Progenitor cell of endocrine pancreas (in vitro differentiated cells): ENCODE measurements at regions not wholly inside any gene's neighbourhood (a gene's known extent, or its start where the extent isn't known, plus 50 kb on each side); places are given as distances from the start of the nearest gene placed in this dataset.

ENCODE experiments used
- DNase-seq: peaks from one replicate; pipeline ENCODE4 v3.0.0; 2021; ENCODE audit warnings: low spot score; ENCODE audit not compliant: unreplicated experiment
- H3K27ac Mint-ChIP-seq: 2 replicates; pipeline ENCODE4 v1.8.0; 2021; ENCODE audit warnings: mild to moderate bottlenecking, moderate library complexity, mixed read lengths
- H3K27me3 Mint-ChIP-seq: 2 replicates; pipeline ENCODE4 v1.8.0; 2021; ENCODE audit warnings: mixed read lengths
- H3K36me3 Mint-ChIP-seq: 2 replicates; pipeline ENCODE4 v1.8.0; 2022; ENCODE audit warnings: mixed read lengths; ENCODE audit not compliant: insufficient read depth
- H3K4me1 Mint-ChIP-seq: 2 replicates; pipeline ENCODE4 v1.8.0; 2021; ENCODE audit warnings: low read depth, mixed read lengths
- H3K4me3 Mint-ChIP-seq: 2 replicates; pipeline ENCODE4 v1.8.0; 2021; ENCODE audit warnings: low read depth, mild to moderate bottlenecking, moderate library complexity, mixed read lengths
- H3K9me3 Mint-ChIP-seq: 2 replicates; pipeline ENCODE4 v1.8.0; 2021; ENCODE audit warnings: low read depth, mixed read lengths
- CTCF ChIP-seq: fragments of 200-600 bp; sonication (generic); IDR thresholded peaks from one replicate; pipeline ENCODE4 v1.5.0; 2021; ENCODE audit warnings: antibody characterized with exemption, mild to moderate bottlenecking; ENCODE audit not compliant: unreplicated experiment

DNA sequence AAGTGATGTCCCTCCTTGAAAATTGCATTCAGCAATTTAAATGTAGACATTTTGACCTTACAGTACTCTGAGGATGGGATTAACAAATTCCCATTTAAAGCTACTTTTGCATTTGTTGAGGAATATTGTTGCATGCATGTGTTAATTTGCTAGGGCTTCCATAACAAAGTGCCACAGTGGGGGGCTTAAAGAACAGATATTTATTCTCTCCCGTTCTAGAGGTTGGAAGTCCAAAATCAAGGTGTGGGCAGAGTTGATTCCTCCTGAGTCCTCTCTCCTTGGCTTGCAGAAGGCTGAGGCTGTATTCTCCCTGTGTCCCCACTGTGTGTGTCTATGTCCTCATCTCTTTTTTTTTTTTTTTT lies 51.8 kb upstream of the CDK20 start:
- no peak overlapping the region for H3K4me3 Mint-ChIP-seq
- H3K36me3 Mint-ChIP-seq, result no peaks in the 10 kb centered on the region
- H3K27ac Mint-ChIP-seq, result no peak overlapping the region
- no peaks in the 10 kb centered on the region for H3K27me3 Mint-ChIP-seq
- DNase-seq, result no peak
- peaks cover 4% of the 10 kb centered on the region for H3K4me1 Mint-ChIP-seq
- no peak for TF ChIP-seq CTCF
- H3K9me3 Mint-ChIP-seq, result no peaks in the 10 kb centered on the region

DNA sequence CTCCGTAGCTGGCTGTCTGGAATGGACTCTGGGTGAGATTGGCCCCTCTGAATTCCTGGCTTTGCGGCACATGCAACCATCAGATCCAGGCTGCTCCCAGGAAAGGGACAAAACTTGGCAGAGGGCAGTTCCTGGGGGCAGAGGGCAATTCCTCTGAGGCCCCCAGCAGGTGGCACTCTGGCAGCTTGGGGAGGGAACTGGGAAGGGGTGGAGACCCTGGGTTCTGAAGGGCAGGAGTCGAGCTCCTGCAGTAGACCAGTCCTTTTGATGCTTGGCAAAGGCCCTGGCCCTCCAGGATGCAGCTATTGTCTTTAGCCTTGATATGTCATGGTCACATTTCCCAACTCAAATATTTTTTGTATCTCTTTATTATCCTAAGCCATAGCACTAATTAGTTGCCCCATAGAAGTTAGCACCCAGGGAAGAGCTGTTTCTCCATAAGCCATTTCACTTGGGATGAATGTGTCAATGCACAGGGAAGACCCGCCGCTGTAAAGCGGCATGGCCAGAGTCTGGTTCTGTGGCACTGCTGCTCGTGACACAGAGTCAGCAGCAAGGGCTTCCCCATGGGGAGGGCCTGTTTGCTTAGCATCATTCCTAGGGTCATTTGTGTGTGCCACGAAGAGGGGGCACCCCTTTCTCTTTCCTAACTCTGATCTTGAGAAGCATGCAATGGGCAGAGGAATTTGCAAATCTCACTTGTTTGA lies 51.2 kb upstream of the CDK20 start:
- H3K36me3 Mint-ChIP-seq, result no peaks in the 10 kb centered on the region
- no peak overlapping the region for H3K27ac Mint-ChIP-seq
- no peaks in the 10 kb centered on the region for H3K9me3 Mint-ChIP-seq
- H3K4me3 Mint-ChIP-seq, result no peak overlapping the region
- peaks cover 3% of the 10 kb centered on the region for H3K4me1 Mint-ChIP-seq
- TF ChIP-seq CTCF, result no peak
- H3K27me3 Mint-ChIP-seq, result no peaks in the 10 kb centered on the region
- DNase-seq, result no peak

GRCh38 chr9:88024896-88025295 lies 50.6 kb upstream of the CDK20 start:
- no peak for DNase-seq
- Mint-ChIP-seq H3K4me1 (no peaks in the 10 kb centered on the region), H3K27me3 (no peaks in the 10 kb centered on the region), H3K36me3 (no peaks in the 10 kb centered on the region), H3K27ac (no peak overlapping the region), H3K4me3 (no peak overlapping the region), H3K9me3 (no peaks in the 10 kb centered on the region)
- TF ChIP-seq CTCF, result no peak
